WTC11 (cell line): ENCODE measurements at regions not wholly inside any gene's neighbourhood (a gene's known extent, or its start where the extent isn't known, plus 50 kb on each side); places are given as distances from the start of the nearest gene placed in this dataset.

Experiments used
- CTCF ChIP-seq: fragments of 200-600 bp; IDR thresholded peaks from 2 replicates; pipeline ENCODE4 v1.8.0; 2022; ENCODE audit warnings: antibody characterized with exemption
- ERG ChIP-seq: fragments of 250-450 bp; sonication (Bioruptor Pico); IDR thresholded peaks from 2 replicates; pipeline ENCODE4 v1.8.0; 2021; ENCODE audit warnings: mild to moderate bottlenecking
- JUN ChIP-seq: sonication (generic); formaldehyde crosslinking; IDR thresholded peaks from 2 replicates; pipeline ENCODE4 v1.8.0; 2023; ENCODE audit warnings: mild to moderate bottlenecking, missing genetic modification reagents
- NFATC4 ChIP-seq: fragments of 250-450 bp; sonication (Bioruptor Pico); IDR thresholded peaks from 2 replicates; pipeline ENCODE4 v1.9.0; 2021; ENCODE audit warnings: mild to moderate bottlenecking
- NFE2L1 ChIP-seq: sonication (generic); formaldehyde crosslinking; IDR thresholded peaks from 2 replicates; pipeline ENCODE4 v1.8.1; 2023; ENCODE audit warnings: missing genetic modification reagents
- TEAD4 ChIP-seq: sonication (generic); formaldehyde crosslinking; IDR thresholded peaks from 2 replicates; pipeline ENCODE4 v1.8.0; 2022; ENCODE audit warnings: mild to moderate bottlenecking, missing genetic modification reagents
- TF ChIP-seq, protein P1 (sequence below): sonication (generic); formaldehyde crosslinking; IDR thresholded peaks from 2 replicates; pipeline ENCODE4 v1.8.1; 2022; ENCODE audit warnings: low read depth, missing genetic modification reagents, borderline replicate concordance

DNA sequence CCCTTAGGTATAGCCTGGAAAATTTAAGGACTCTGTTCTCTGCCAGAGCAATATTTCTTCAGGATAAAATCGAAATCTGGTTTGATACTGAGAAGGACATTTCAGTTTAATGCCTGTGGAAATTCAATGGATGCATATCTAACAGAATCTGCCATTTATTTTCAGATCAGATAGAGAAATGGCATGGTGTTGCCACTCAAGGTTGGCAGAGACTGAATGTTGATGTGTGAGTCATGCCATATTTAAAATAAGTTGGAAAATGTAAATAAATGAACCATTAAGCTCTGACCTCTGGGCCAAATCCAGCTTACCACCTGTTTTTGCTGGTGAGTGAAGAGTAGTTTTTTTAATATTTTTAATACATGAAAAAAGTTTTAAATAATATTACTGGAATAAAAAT is 594.6 kb downstream of the DOK5 start:
- no peak for TF ChIP-seq CTCF
- TF ChIP-seq NFE2L1 (CRISPR knock-in tag) = no peak
- no peak for TF ChIP-seq JUN (CRISPR knock-in tag)
- TF ChIP-seq NFATC4 (CRISPR knock-in tag) = no peak
- no peak for TF ChIP-seq TEAD4 (CRISPR knock-in tag)
- TF ChIP-seq ERG = no peak
- TF ChIP-seq, protein P1, sequence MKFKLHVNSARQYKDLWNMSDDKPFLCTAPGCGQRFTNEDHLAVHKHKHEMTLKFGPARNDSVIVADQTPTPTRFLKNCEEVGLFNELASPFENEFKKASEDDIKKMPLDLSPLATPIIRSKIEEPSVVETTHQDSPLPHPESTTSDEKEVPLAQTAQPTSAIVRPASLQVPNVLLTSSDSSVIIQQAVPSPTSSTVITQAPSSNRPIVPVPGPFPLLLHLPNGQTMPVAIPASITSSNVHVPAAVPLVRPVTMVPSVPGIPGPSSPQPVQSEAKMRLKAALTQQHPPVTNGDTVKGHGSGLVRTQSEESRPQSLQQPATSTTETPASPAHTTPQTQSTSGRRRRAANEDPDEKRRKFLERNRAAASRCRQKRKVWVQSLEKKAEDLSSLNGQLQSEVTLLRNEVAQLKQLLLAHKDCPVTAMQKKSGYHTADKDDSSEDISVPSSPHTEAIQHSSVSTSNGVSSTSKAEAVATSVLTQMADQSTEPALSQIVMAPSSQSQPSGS (CRISPR knock-in tag) = no peak
